Loucy (cell line): ENCODE measurements at regions not wholly inside any gene's neighbourhood (a gene's known extent, or its start where the extent isn't known, plus 50 kb on each side); places are given as distances from the start of the nearest gene placed in this dataset.

ENCODE experiments used
- H2AFZ ChIP-seq: fragments of 200-600 bp; sonication (generic); 2 replicates; pipeline ENCODE4 v1.6.0; 2016; ENCODE audit warnings: antibody characterized with exemption, mild to moderate bottlenecking, low read length, moderate library complexity
- H3F3A ChIP-seq: fragments of 200-600 bp; 2 replicates; pipeline ENCODE4 v1.6.0; 2016; ENCODE audit warnings: antibody characterized with exemption, low read depth, mild to moderate bottlenecking
- H3K27me3 ChIP-seq: fragments of 200-600 bp; sonication (generic); 2 replicates; pipeline ENCODE4 v1.6.1; 2014; ENCODE audit warnings: low read length, mild to moderate bottlenecking; ENCODE audit not compliant: insufficient read depth, poor library complexity, severe bottlenecking
- H3K36me3 ChIP-seq: fragments of 200-600 bp; sonication (generic); 2 replicates; pipeline ENCODE4 v1.6.1; 2016; ENCODE audit warnings: low read length; ENCODE audit not compliant: insufficient read depth
- H3K4me1 ChIP-seq: fragments of 200-600 bp; sonication (generic); 2 replicates; pipeline ENCODE4 v1.5.1; 2014; ENCODE audit warnings: low read length, mild to moderate bottlenecking; ENCODE audit not compliant: insufficient read depth, poor library complexity, severe bottlenecking
- H3K4me2 ChIP-seq: fragments of 200-600 bp; sonication (generic); 2 replicates; pipeline ENCODE4 v1.6.0; 2014; ENCODE audit warnings: antibody characterized with exemption, low read length, low read depth, mild to moderate bottlenecking; ENCODE audit not compliant: poor library complexity, severe bottlenecking
- H3K4me3 ChIP-seq: fragments of 200-600 bp; sonication (generic); 2 replicates; pipeline ENCODE4 v1.5.1; 2014; ENCODE audit warnings: low read length, mild to moderate bottlenecking, mixed read lengths; ENCODE audit not compliant: poor library complexity, severe bottlenecking
- H3K79me2 ChIP-seq: fragments of 200-600 bp; sonication (generic); 2 replicates; pipeline ENCODE4 v1.6.1; 2014; ENCODE audit warnings: low read length; ENCODE audit not compliant: insufficient read depth
- H3K9ac ChIP-seq: fragments of 200-600 bp; sonication (generic); 2 replicates; pipeline ENCODE4 v1.6.0; 2014; ENCODE audit warnings: mild to moderate bottlenecking, low read depth, low read length, moderate library complexity; ENCODE audit not compliant: poor library complexity, severe bottlenecking
- H3K9me2 ChIP-seq: fragments of 200-600 bp; sonication (generic); replicated peaks from 2 replicates; pipeline ENCODE4 v1.6.1; 2016; ENCODE audit warnings: low read depth, low read length, mixed read lengths
- H3K9me3 ChIP-seq: fragments of 200-600 bp; sonication (generic); 2 replicates; pipeline ENCODE4 v1.6.1; 2014; ENCODE audit warnings: mild to moderate bottlenecking, antibody characterized with exemption, low read length, low read depth; ENCODE audit not compliant: insufficient read depth
- H4K20me1 ChIP-seq: fragments of 200-600 bp; sonication (generic); 2 replicates; pipeline ENCODE4 v1.6.0; 2014; ENCODE audit warnings: antibody characterized with exemption, low read length, mild to moderate bottlenecking; ENCODE audit not compliant: insufficient read depth, poor library complexity, severe bottlenecking
- EZH2phosphoT487 ChIP-seq: fragments of 200-600 bp; IDR thresholded peaks from 2 replicates; pipeline ENCODE4 v1.6.1; 2018; ENCODE audit warnings: antibody characterized with exemption, mild to moderate bottlenecking, moderate library complexity, borderline replicate concordance
- TF ChIP-seq, protein P1 (sequence below): fragments of 200-600 bp; sonication (generic); conservative IDR thresholded peaks from 2 replicates; pipeline ENCODE4 v1.5.1; 2014; ENCODE audit warnings: mild to moderate bottlenecking, antibody characterized with exemption, low read length

DNA sequence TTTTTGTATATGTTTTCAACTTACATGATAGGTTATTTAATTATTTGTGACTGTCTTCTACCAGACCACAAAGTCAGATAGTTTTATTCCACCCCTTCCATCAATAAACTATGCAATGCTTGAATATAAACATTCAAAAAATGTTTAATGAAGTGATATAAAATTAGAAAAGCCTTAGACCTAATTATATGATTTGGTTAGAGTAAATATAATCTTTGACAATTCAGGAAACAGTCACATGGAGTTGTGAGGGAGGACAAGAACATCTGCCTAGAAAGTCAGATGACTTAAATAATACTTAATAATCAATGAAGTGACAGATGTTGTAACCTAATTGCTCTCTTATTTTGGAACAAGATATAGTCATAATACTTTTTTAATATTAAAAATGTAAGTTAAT is 710.3 kb downstream of the ZBBX start:
- no peak for TF ChIP-seq EZH2phosphoT487
- TF ChIP-seq, protein P1, sequence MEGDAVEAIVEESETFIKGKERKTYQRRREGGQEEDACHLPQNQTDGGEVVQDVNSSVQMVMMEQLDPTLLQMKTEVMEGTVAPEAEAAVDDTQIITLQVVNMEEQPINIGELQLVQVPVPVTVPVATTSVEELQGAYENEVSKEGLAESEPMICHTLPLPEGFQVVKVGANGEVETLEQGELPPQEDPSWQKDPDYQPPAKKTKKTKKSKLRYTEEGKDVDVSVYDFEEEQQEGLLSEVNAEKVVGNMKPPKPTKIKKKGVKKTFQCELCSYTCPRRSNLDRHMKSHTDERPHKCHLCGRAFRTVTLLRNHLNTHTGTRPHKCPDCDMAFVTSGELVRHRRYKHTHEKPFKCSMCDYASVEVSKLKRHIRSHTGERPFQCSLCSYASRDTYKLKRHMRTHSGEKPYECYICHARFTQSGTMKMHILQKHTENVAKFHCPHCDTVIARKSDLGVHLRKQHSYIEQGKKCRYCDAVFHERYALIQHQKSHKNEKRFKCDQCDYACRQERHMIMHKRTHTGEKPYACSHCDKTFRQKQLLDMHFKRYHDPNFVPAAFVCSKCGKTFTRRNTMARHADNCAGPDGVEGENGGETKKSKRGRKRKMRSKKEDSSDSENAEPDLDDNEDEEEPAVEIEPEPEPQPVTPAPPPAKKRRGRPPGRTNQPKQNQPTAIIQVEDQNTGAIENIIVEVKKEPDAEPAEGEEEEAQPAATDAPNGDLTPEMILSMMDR: no peak
- Histone ChIP-seq H3K4me3 (no peak overlapping the region), H4K20me1 (no peaks in the 10 kb centered on the region), H3K4me2 (no peak overlapping the region), H3K9ac (no peak overlapping the region), H3K27me3 (no peaks in the 10 kb centered on the region), H3K4me1 (no peaks in the 10 kb centered on the region), H3K9me3 (no peaks in the 10 kb centered on the region), H2AFZ (no peak overlapping the region), H3K36me3 (no peaks in the 10 kb centered on the region), H3F3A (no peaks in the 10 kb centered on the region), H3K9me2 (no peaks in the 10 kb centered on the region), H3K79me2 (no peaks in the 10 kb centered on the region)

DNA sequence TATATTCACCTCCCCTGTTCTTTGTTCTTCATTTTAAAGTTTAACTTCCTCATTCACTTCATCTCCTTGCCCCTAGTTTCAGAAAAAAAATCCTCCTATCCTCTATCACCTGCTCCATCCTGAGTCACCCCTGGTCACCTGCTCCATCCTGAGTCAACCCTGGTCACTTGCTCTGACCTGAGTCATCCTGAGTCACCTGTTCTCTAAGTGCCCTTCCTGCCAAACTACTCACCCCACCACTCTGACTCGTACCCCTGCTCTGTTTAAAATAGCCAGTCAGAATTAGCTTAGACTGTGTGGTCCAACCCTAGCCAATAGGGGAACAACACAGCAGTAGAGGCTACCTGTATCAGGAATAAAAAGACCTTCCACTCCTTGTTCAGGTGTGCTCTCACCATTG is 716.9 kb downstream of the ZBBX start:
- no peak overlapping the region for H3K4me2 ChIP-seq
- H3K4me1 ChIP-seq: no peaks in the 10 kb centered on the region
- H3K27me3 ChIP-seq: no peaks in the 10 kb centered on the region
- no peak overlapping the region for H2AFZ ChIP-seq
- TF ChIP-seq EZH2phosphoT487: no peak
- TF ChIP-seq, protein P1: no peak
- H4K20me1 ChIP-seq: no peaks in the 10 kb centered on the region
- H3K9me3 ChIP-seq: no peaks in the 10 kb centered on the region
- no peaks in the 10 kb centered on the region for H3K9me2 ChIP-seq
- H3K79me2 ChIP-seq: no peaks in the 10 kb centered on the region
- H3K4me3 ChIP-seq: no peak overlapping the region
- no peaks in the 10 kb centered on the region for H3K36me3 ChIP-seq
- no peaks in the 10 kb centered on the region for H3F3A ChIP-seq
- no peak overlapping the region for H3K9ac ChIP-seq

DNA sequence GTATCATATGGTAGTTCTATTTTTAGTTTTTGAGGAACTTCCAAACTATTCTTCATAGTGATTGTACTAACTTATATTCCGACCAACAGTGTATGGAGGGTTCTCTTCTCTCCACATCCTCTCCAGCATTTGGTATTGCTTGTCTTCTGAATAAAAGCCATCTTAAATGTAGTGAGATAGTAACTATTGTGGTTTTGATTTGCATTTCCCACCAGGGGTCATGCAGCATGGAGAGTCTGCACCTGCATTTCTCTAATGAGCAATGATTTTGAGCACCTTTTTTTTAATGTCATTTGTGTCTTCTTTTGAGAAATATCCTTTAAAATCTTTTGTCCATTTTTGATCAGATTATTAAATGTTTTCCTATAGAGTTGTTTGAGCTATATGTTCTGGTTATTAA is 718.5 kb downstream of the ZBBX start:
- H4K20me1 ChIP-seq: no peaks in the 10 kb centered on the region
- TF ChIP-seq, protein P1: no peak
- no peak for TF ChIP-seq EZH2phosphoT487
- H3K4me3 ChIP-seq: no peak overlapping the region
- no peaks in the 10 kb centered on the region for H3K9me3 ChIP-seq
- no peak overlapping the region for H3K4me2 ChIP-seq
- H3K79me2 ChIP-seq: no peaks in the 10 kb centered on the region
- no peaks in the 10 kb centered on the region for H3K4me1 ChIP-seq
- H3F3A ChIP-seq: no peaks in the 10 kb centered on the region
- H3K36me3 ChIP-seq: no peaks in the 10 kb centered on the region
- no peaks in the 10 kb centered on the region for H3K27me3 ChIP-seq
- no peak overlapping the region for H3K9ac ChIP-seq
- H3K9me2 ChIP-seq: no peaks in the 10 kb centered on the region
- H2AFZ ChIP-seq: no peak overlapping the region
